ENCODE measurements at regions not wholly inside any gene's neighbourhood (a gene's known extent, or its start where the extent isn't known, plus 50 kb on each side); places are given as distances from the start of the nearest gene placed in this dataset.

DNA sequence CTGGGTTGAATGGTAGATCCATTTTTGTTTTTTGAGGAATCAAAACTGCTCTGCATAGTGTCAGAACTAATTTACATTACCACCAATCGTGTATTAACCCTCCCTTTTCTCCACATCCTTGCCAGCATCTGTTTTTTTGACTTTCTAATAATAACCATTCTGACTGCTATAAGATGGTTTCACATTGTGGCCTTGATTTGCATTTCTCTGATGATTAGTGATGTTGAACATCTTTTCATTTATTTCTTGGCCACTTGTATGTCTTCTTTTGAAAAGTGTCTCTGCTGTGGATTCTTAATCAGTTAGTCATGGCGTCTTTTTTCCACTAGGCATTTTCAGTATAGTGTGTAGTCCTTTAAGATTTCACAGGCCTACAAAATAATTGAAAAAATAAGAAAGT is 2144.3 kb upstream of the C9orf72 start:
- TF ChIP-seq ESRRB (CRISPR knock-in tag; IDR thresholded peaks at IDR 0.05; ENCODE audit: borderline replicate concordance) (no peak), SREBF2 (CRISPR knock-in tag; IDR thresholded peaks at IDR 0.05) (no peak), PCBP2 (IDR thresholded peaks at IDR 0.05; ENCODE audit: low read depth, low read length, poor library complexity, severe bottlenecking) (no peak), SNIP1 (IDR thresholded peaks at IDR 0.05; ENCODE audit: low read depth) (no peak), SOX6 (IDR thresholded peaks at IDR 0.05) (no peak)
- TF ChIP-seq, protein P1, sequence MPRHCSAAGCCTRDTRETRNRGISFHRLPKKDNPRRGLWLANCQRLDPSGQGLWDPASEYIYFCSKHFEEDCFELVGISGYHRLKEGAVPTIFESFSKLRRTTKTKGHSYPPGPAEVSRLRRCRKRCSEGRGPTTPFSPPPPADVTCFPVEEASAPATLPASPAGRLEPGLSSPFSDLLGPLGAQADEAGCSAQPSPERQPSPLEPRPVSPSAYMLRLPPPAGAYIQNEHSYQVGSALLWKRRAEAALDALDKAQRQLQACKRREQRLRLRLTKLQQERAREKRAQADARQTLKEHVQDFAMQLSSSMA (CRISPR knock-in tag; IDR thresholded peaks at IDR 0.05): no peak
- Histone ChIP-seq H3K9me1 (ENCODE audit: control insufficient read depth, insufficient read depth, low read length) (no peaks in the 10 kb centered on the region), H3K4me1 (replicated peaks in 1 of 2; ENCODE audit: control insufficient read depth in 2 of 2, insufficient read depth in 2 of 2, low read length in 2 of 2) (no peaks in the 10 kb centered on the region), H3K4me3 (no peak overlapping the region), H2AFZ (ENCODE audit: low read depth, low read length) (no peak overlapping the region), H3K36me3 (ENCODE audit: control insufficient read depth, insufficient read depth, low read length) (no peaks in the 10 kb centered on the region), H3K27ac (ENCODE audit: extremely low read depth, low read depth, low read length) (no peak overlapping the region), H3K79me2 (ENCODE audit: control insufficient read depth, insufficient read depth, low read length) (no peaks in the 10 kb centered on the region), H3K27me3 (ENCODE audit: control insufficient read depth in 2 of 2, insufficient read depth in 2 of 2, low read length in 2 of 2) (no peaks in the 10 kb centered on the region), H3K9me3 (replicated peaks; ENCODE audit: control insufficient read depth, insufficient read depth, low read depth, low read length) (no peaks in the 10 kb centered on the region), H3K9ac (ENCODE audit: insufficient read depth in 1 of 2, low read depth in 2 of 2, low read length in 2 of 2) (no peak overlapping the region), H4K20me1 (replicated peaks; ENCODE audit: control insufficient read depth, insufficient read depth, low read length) (no peaks in the 10 kb centered on the region), H3K4me2 (ENCODE audit: insufficient read depth, low read length) (no peak overlapping the region)
- CTCF ChIA-PET (ENCODE audit: low intra/inter-chr PET ratio): no interaction called here
- DNase-seq (ENCODE audit: extremely low read depth in 1 of 4, low spot score in 3 of 4) (no peak), FAIRE-seq (no peak), ATAC-seq (no peak)
- POLR2A ChIA-PET: no interaction called here
- WGBS (ENCODE audit: insufficient coverage, low coverage, missing lambda C conversion rate): no CpG with 5 or more reads among the region's 2 CpGs
- no TSS peak for BruUV-seq (replicated peaks)
- intact Hi-C loops (cut with micrococcal nuclease) (no loop called here), in situ Hi-C loops (cut with MboI) (no loop called here)

DNA sequence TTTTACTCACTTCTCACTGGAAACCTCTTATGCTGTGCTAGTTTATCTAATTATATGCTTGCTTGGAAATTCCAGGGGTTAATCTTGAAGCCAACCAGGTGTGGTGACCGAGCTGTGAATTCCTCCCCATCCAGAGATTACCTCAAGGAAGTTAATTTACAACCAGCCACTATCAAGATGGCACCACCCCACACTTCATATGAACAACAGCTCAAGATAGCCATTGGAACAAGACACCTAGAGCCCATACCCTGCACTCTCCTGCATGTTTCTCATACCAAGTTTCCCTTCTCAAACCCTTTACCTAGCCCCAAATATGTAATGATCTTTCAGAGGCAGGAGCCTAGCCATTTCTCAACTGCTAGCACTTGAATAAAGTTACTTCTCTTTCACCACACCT is 2156.9 kb upstream of the C9orf72 start:
- Histone ChIP-seq H3K36me3 (ENCODE audit: control insufficient read depth, insufficient read depth, low read length) (no peaks in the 10 kb centered on the region), H3K9ac (ENCODE audit: insufficient read depth in 1 of 2, low read depth in 2 of 2, low read length in 2 of 2) (no peak overlapping the region), H3K27ac (ENCODE audit: extremely low read depth, low read depth, low read length) (no peak overlapping the region), H3K9me3 (replicated peaks; ENCODE audit: control insufficient read depth, insufficient read depth, low read depth, low read length) (no peaks in the 10 kb centered on the region), H4K20me1 (replicated peaks; ENCODE audit: control insufficient read depth, insufficient read depth, low read length) (no peaks in the 10 kb centered on the region), H2AFZ (ENCODE audit: low read depth, low read length) (no peak overlapping the region), H3K27me3 (ENCODE audit: control insufficient read depth in 2 of 2, insufficient read depth in 2 of 2, low read length in 2 of 2) (no peaks in the 10 kb centered on the region), H3K4me2 (ENCODE audit: insufficient read depth, low read length) (no peak overlapping the region), H3K4me3 (no peak overlapping the region), H3K4me1 (replicated peaks in 1 of 2; ENCODE audit: control insufficient read depth in 2 of 2, insufficient read depth in 2 of 2, low read length in 2 of 2) (no peaks in the 10 kb centered on the region), H3K79me2 (ENCODE audit: control insufficient read depth, insufficient read depth, low read length) (no peaks in the 10 kb centered on the region), H3K9me1 (ENCODE audit: control insufficient read depth, insufficient read depth, low read length) (no peaks in the 10 kb centered on the region)
- in situ Hi-C loops (cut with MboI): no loop called here
- ATAC-seq (no peak), FAIRE-seq (no peak), DNase-seq (ENCODE audit: extremely low read depth in 1 of 4, low spot score in 3 of 4) (no peak)
- intact Hi-C loops (cut with micrococcal nuclease): no loop called here
- CTCF ChIA-PET (ENCODE audit: low intra/inter-chr PET ratio): no interaction called here
- no peak for TF ChIP-seq ZNF436 (CRISPR knock-in tag; IDR thresholded peaks at IDR 0.05)
- TF ChIP-seq SNIP1 (IDR thresholded peaks at IDR 0.05; ENCODE audit: low read depth): no peak
- TF ChIP-seq ZNF41 (CRISPR knock-in tag; conservative IDR thresholded peaks at IDR 0.05): no peak
- TF ChIP-seq, protein P2, sequence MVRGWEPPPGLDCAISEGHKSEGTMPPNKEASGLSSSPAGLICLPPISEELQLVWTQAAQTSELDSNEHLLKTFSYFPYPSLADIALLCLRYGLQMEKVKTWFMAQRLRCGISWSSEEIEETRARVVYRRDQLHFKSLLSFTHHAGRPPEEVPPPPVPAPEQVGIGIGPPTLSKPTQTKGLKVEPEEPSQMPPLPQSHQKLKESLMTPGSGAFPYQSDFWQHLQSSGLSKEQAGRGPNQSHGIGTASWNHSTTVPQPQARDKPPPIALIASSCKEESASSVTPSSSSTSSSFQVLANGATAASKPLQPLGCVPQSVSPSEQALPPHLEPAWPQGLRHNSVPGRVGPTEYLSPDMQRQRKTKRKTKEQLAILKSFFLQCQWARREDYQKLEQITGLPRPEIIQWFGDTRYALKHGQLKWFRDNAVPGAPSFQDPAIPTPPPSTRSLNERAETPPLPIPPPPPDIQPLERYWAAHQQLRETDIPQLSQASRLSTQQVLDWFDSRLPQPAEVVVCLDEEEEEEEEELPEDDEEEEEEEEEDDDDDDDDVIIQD (CRISPR knock-in tag; IDR thresholded peaks at IDR 0.05): no peak
- TF ChIP-seq ZNF644 (tag; IDR thresholded peaks at IDR 0.05; ENCODE audit: low read depth): no peak
- TF ChIP-seq CBFA2T3 (IDR thresholded peaks at IDR 0.05): no peak
- POLR2A ChIA-PET: no interaction called here
- BruUV-seq (replicated peaks): no TSS peak
- no CpG with 5 or more reads among the region's 1 CpG for WGBS (ENCODE audit: insufficient coverage, low coverage, missing lambda C conversion rate)

Measured in K562 (cell line).